HepG2 (cell line): ENCODE measurements at regions not wholly inside any gene's neighbourhood (a gene's known extent, or its start where the extent isn't known, plus 50 kb on each side); places are given as distances from the start of the nearest gene placed in this dataset.

Source experiments
- ATAC-seq: fragments of 200-7000 bp; cut with Tn5 transposase; 3 replicates; pipeline ENCODE4 v1.9.1; 2020; ENCODE audit warnings: mild to moderate bottlenecking, moderate library complexity
- BruUV-seq: library from RNA; stranded (reverse); fragments of 400-500 nt; replicated peaks from 2 replicates; lab custom pipeline; 2021; lab: Mats Ljungman, UMichigan
- CTCF ChIA-PET: fragments of 300-600 bp; formaldehyde crosslinking; extraction: SDS; loops from one replicate; lab custom pipeline; 2021; ENCODE audit warnings: low total read pairs, inconsistent platforms, low intra/inter-chr PET ratio; lab: Yijun Ruan, JAX
- POLR2A ChIA-PET: fragments of 350-600 bp; sonication (Branson Sonifier 250); formaldehyde crosslinking; loops from one replicate; lab custom pipeline; 2020; ENCODE audit warnings: antibody characterized with exemption, inconsistent platforms; lab: Yijun Ruan, JAX
- DNase-seq: peaks from one replicate; pipeline ENCODE4 v3.0.0-alpha.2; 2015; ENCODE audit warnings: low spot score
- FAIRE-seq: peaks from 3 replicates; lab custom pipeline; 2011; peaks lifted over from hg19 to GRCh38; lab: Jason Lieb, UNC
- H2AFZ ChIP-seq: one replicate; pipeline ENCODE4 v1.6.1; 2011; ENCODE audit warnings: low read length, inconsistent platforms
- H3K27ac ChIP-seq: fragments of 300-600 bp; 3 replicates; pipeline ENCODE4 v1.8.0; 2011; ENCODE audit warnings: mixed run types, mild to moderate bottlenecking, mixed read lengths, low read length, inconsistent platforms; ENCODE audit not compliant: insufficient read depth; ENCODE audit errors: extremely low read length
- H3K27me3 ChIP-seq, 2 experiments: fragments of 200-600 bp in 1 of 2; 2 replicates in 1 of 2; 3 replicates in 1 of 2; pipeline versions ENCODE4 v1.6.0 to v1.8.0; 2011; ENCODE audit warnings: low read length in 2 of 2, mild to moderate bottlenecking in 2 of 2, moderate library complexity in 2 of 2, inconsistent platforms in 1 of 2; ENCODE audit not compliant: insufficient read depth in 2 of 2, control insufficient read depth in 1 of 2
- H3K36me3 ChIP-seq, 2 experiments: fragments of 200-600 bp in 1 of 2; replicated peaks in 1 of 2; 2 replicates in 1 of 2; 3 replicates in 1 of 2; pipeline versions ENCODE4 v1.5.1 to v1.8.0; 2011; ENCODE audit warnings: low read length in 2 of 2, inconsistent platforms in 1 of 2; ENCODE audit not compliant: insufficient read depth in 2 of 2, control insufficient read depth in 1 of 2
- H3K4me1 ChIP-seq: 2 replicates; pipeline ENCODE4 v1.5.1; 2012; ENCODE audit warnings: low read length, inconsistent platforms; ENCODE audit not compliant: insufficient read depth
- H3K4me2 ChIP-seq: 2 replicates; pipeline ENCODE4 v1.6.0; 2011; ENCODE audit warnings: low read depth, low read length, inconsistent platforms
- H3K4me3 ChIP-seq, 3 experiments: fragments of 200-600 bp in 1 of 3; sonication (generic), shearing (Covaris generic) in 1 of 3; replicated peaks in 1 of 3; 2 replicates each; pipeline ENCODE4 v1.5.1; 2011 to 2016; ENCODE audit warnings: low read length in 3 of 3, inconsistent platforms in 2 of 3, low read depth in 2 of 3, mild to moderate bottlenecking in 2 of 3, control low read depth in 1 of 3, mixed read lengths in 1 of 3; ENCODE audit not compliant: insufficient read depth in 1 of 3
- H3K79me2 ChIP-seq: one replicate; pipeline ENCODE4 v1.6.1; 2011; ENCODE audit warnings: low read length, inconsistent platforms; ENCODE audit not compliant: insufficient read depth
- H3K9ac ChIP-seq: 2 replicates; pipeline ENCODE4 v1.6.0; 2011; ENCODE audit warnings: mild to moderate bottlenecking, low read depth, low read length, inconsistent platforms; ENCODE audit not compliant: insufficient read depth
- H3K9me3 ChIP-seq: 2 replicates; pipeline ENCODE4 v1.5.1; 2012; ENCODE audit warnings: mild to moderate bottlenecking, low read length
- H4K20me1 ChIP-seq: 2 replicates; pipeline ENCODE4 v1.6.0; 2011; ENCODE audit warnings: inconsistent platforms, mild to moderate bottlenecking, low read length, moderate library complexity; ENCODE audit not compliant: insufficient read depth
- CEBPB ChIP-seq: IDR thresholded peaks from 2 replicates; pipeline ENCODE4 v1.6.1; 2011; ENCODE audit warnings: low read depth, low read length, improper control_type of control experiment, borderline replicate concordance
- GZF1 ChIP-seq: sonication (generic); formaldehyde crosslinking; IDR thresholded peaks from 2 replicates; pipeline ENCODE4 v1.5.1; 2020; ENCODE audit warnings: mild to moderate bottlenecking, missing genetic modification reagents
- HDAC2 ChIP-seq: sonication (generic); formaldehyde crosslinking; IDR thresholded peaks from 2 replicates; pipeline ENCODE4 v1.4.0; 2020; ENCODE audit warnings: missing genetic modification reagents
- HMGA1 ChIP-seq: sonication (generic); formaldehyde crosslinking; conservative IDR thresholded peaks from 2 replicates; pipeline ENCODE4 v1.4.0; 2020; ENCODE audit warnings: missing genetic modification reagents
- HNRNPH1 ChIP-seq: fragments of 200-400 bp; formaldehyde crosslinking; optimal IDR thresholded peaks from 2 replicates; pipeline ENCODE3; 2017; ENCODE audit warnings: mild to moderate bottlenecking, low read depth, low read length
- ISL2 ChIP-seq: sonication (generic); formaldehyde crosslinking; IDR thresholded peaks from 2 replicates; pipeline ENCODE4 v1.5.0; 2020; ENCODE audit warnings: missing genetic modification reagents
- KLF13 ChIP-seq: sonication (generic); formaldehyde crosslinking; IDR thresholded peaks from 2 replicates; pipeline ENCODE4 v1.4.0; 2020; ENCODE audit warnings: mild to moderate bottlenecking, missing genetic modification reagents
- KLF6 ChIP-seq: IDR thresholded peaks from 2 replicates; pipeline ENCODE4 v1.8.0; 2016; ENCODE audit warnings: missing biosample characterization, missing genetic modification reagents
- MIER2 ChIP-seq: IDR thresholded peaks from 2 replicates; pipeline ENCODE4 v1.6.1; 2016; ENCODE audit warnings: missing biosample characterization, missing genetic modification reagents
- MTERF4 ChIP-seq: sonication (generic); formaldehyde crosslinking; IDR thresholded peaks from 2 replicates; pipeline ENCODE4 v1.8.0; 2023; ENCODE audit warnings: mild to moderate bottlenecking, missing genetic modification reagents
- PHF20 ChIP-seq: sonication (generic); formaldehyde crosslinking; IDR thresholded peaks from 2 replicates; pipeline ENCODE4 v1.5.0; 2020; ENCODE audit warnings: mild to moderate bottlenecking, missing genetic modification reagents
- POLR2A ChIP-seq, 2 experiments: IDR thresholded peaks; 2 replicates each; pipeline ENCODE4 v1.6.1; 2011; ENCODE audit warnings: low read depth in 2 of 2, low read length in 2 of 2, mild to moderate bottlenecking in 1 of 2, moderate library complexity in 1 of 2; ENCODE audit not compliant: insufficient read depth in 1 of 2
- REXO4 ChIP-seq: sonication (generic); formaldehyde crosslinking; IDR thresholded peaks from 2 replicates; pipeline ENCODE4 v1.8.0; 2022; ENCODE audit warnings: missing genetic modification reagents, mild to moderate bottlenecking, borderline replicate concordance
- TAF1 ChIP-seq: sonication (generic); formaldehyde crosslinking; IDR thresholded peaks from 2 replicates; pipeline ENCODE4 v1.4.0; 2020; ENCODE audit warnings: missing genetic modification reagents
- ZNF282 ChIP-seq: fragments of 450-650 bp; IDR thresholded peaks from 2 replicates; pipeline ENCODE4 v1.6.1; 2018; ENCODE audit not compliant: partially characterized antibody
- ZNF550 ChIP-seq: sonication (generic); formaldehyde crosslinking; IDR thresholded peaks from 2 replicates; pipeline ENCODE4 v1.4.0; 2020; ENCODE audit warnings: mild to moderate bottlenecking, missing genetic modification reagents, borderline replicate concordance
- ZNF616 ChIP-seq: sonication (generic); formaldehyde crosslinking; IDR thresholded peaks from 2 replicates; pipeline ENCODE4 v1.5.0; 2020; ENCODE audit warnings: low read depth, mild to moderate bottlenecking, missing genetic modification reagents
- ZNF710 ChIP-seq: sonication (generic); formaldehyde crosslinking; IDR thresholded peaks from 2 replicates; pipeline ENCODE4 v1.5.0; 2020; ENCODE audit warnings: mild to moderate bottlenecking, missing genetic modification reagents, borderline replicate concordance
- WGBS: methylation state at CpG from one replicate; pipeline ENCODE4 v1.1.6; 2017; ENCODE audit warnings: low lambda C conversion rate; 5-methylcytosine and 5-hydroxymethylcytosine counted together
- in situ Hi-C: cut with HindIII; loops from 2 replicates; pipeline ENCODE4 v1.10.0; 2017; ENCODE audit warnings: low pct_unique_long_range_greater_than_20kb; ENCODE audit not compliant: extremely low pct_ligation_motif_present
- intact Hi-C: fragments of 100-400 bp; cut with micrococcal nuclease; formaldehyde crosslinking; loops from one replicate; pipeline ENCODE4 v1.10.0; 2022; ENCODE audit not compliant: unreplicated experiment
- TF ChIP-seq, protein P1 (sequence below): sonication (generic); formaldehyde crosslinking; IDR thresholded peaks from 2 replicates; pipeline ENCODE4 v1.5.1; 2020; ENCODE audit warnings: mild to moderate bottlenecking, missing genetic modification reagents, moderate library complexity
- TF ChIP-seq, protein P2 (sequence below): IDR thresholded peaks from 2 replicates; pipeline ENCODE4 v1.6.1; 2016

- no peak overlapping the region for H2AFZ ChIP-seq
- intact Hi-C loops: no loop called here
Measured at GRCh38 chr7:125247514-125248098, 318.0 kb upstream of the POT1 start.

DNA sequence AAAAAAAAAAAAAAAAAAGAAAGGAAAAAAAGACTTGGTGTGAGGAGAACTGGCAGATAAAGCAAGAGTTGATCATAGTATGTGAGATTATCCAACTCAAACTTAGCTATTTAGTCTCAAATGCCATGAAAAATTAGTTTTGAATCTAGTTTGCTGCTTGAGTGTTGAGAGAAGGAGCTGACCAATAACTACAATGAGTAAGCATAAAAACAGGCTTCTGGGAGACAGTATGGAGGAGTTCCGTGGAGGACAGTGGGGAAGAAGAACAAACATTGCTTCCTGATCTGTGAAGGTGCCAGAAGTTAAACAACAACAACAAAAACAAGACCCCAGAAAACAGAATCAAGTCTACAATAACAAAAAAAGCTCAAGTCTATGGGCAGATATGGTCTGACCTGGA is 317.1 kb upstream of the POT1 start:
- CTCF ChIA-PET: no interaction called here
- 0% methylated on average over 1 of the region's 1 CpG for WGBS
- POLR2A ChIA-PET: no interaction called here
- Histone ChIP-seq H3K4me3 (no peak overlapping the region), H3K79me2 (no peaks in the 10 kb centered on the region), H3K27ac (no peak overlapping the region), H3K36me3 (no peaks in the 10 kb centered on the region), H4K20me1 (no peaks in the 10 kb centered on the region), H3K9me3 (no peaks in the 10 kb centered on the region), H3K4me1 (no peaks in the 10 kb centered on the region), H3K4me2 (no peak overlapping the region), H3K27me3 (no peaks in the 10 kb centered on the region), H2AFZ (no peak overlapping the region), H3K9ac (no peak overlapping the region)
- no peak for FAIRE-seq
- no TSS peak for BruUV-seq
- intact Hi-C loops: no loop called here
- in situ Hi-C loops: no loop called here
- ATAC-seq: no peak
- DNase-seq: no peak
- TF ChIP-seq CEBPB (no peak), ZNF282 (no peak), ZNF616 (CRISPR knock-in tag) (no peak), GZF1 (no peak), ZNF550 (no peak), PHF20 (CRISPR knock-in tag) (no peak), MTERF4 (CRISPR knock-in tag) (no peak), ZNF710 (CRISPR knock-in tag) (no peak), POLR2A (IDR thresholded peaks at IDR 0.05; ENCODE audit: insufficient read depth in 1 of 2, low read depth in 2 of 2, low read length in 2 of 2) (no peak), ISL2 (no peak)
- TF ChIP-seq, protein P1, sequence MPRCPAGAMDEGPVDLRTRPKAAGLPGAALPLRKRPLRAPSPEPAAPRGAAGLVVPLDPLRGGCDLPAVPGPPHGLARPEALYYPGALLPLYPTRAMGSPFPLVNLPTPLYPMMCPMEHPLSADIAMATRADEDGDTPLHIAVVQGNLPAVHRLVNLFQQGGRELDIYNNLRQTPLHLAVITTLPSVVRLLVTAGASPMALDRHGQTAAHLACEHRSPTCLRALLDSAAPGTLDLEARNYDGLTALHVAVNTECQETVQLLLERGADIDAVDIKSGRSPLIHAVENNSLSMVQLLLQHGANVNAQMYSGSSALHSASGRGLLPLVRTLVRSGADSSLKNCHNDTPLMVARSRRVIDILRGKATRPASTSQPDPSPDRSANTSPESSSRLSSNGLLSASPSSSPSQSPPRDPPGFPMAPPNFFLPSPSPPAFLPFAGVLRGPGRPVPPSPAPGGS (CRISPR knock-in tag): no peak

More at GRCh38 chr7:125247514-125248098, 318.0 kb upstream of the POT1 start:
- ATAC-seq: no peak
- ChIA-PET CTCF (no interaction called here), POLR2A (no interaction called here)
- FAIRE-seq: no peak
- Histone ChIP-seq H3K4me1 (no peaks in the 10 kb centered on the region), H3K4me2 (no peak overlapping the region), H3K36me3 (no peaks in the 10 kb centered on the region), H3K27me3 (no peaks in the 10 kb centered on the region), H3K27ac (no peak overlapping the region), H3K79me2 (no peaks in the 10 kb centered on the region), H4K20me1 (no peaks in the 10 kb centered on the region), H3K4me3 (no peak overlapping the region), H3K9me3 (no peaks in the 10 kb centered on the region), H3K9ac (no peak overlapping the region)
- no peak for TF ChIP-seq KLF6
- TF ChIP-seq REXO4: no peak
- TF ChIP-seq, protein P2, sequence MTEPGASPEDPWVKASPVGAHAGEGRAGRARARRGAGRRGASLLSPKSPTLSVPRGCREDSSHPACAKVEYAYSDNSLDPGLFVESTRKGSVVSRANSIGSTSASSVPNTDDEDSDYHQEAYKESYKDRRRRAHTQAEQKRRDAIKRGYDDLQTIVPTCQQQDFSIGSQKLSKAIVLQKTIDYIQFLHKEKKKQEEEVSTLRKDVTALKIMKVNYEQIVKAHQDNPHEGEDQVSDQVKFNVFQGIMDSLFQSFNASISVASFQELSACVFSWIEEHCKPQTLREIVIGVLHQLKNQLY (CRISPR knock-in tag): no peak
- TF ChIP-seq KLF13 (CRISPR knock-in tag): no peak
- no peak for TF ChIP-seq MIER2 (CRISPR knock-in tag)
- no peak for TF ChIP-seq HNRNPH1
- no peak for TF ChIP-seq HMGA1
- no peak for TF ChIP-seq HDAC2 (CRISPR knock-in tag)
- no peak for TF ChIP-seq TAF1 (CRISPR knock-in tag)
- BruUV-seq: no TSS peak
- 0% methylated on average over 1 of the region's 1 CpG for WGBS
- DNase-seq: no peak
- in situ Hi-C loops: no loop called here
